Large intestine (tissue), 3 donors: ENCODE measurements at regions not wholly inside any gene's neighbourhood (a gene's known extent, or its start where the extent isn't known, plus 50 kb on each side); places are given as distances from the start of the nearest gene placed in this dataset.
"Not testable (repeated sequence)": the region's sequence is repeated elsewhere in the genome, so short reads cannot be mapped to it uniquely, and the experiment has no call there.

Experiments
- DNase-seq, 2 donors: peaks; one replicate each; pipeline versions ENCODE4 v3.0.0 to v3.0.0-alpha.2; 2013
- H3K27ac ChIP-seq: one replicate; pipeline ENCODE4 v1.5.1; 2013; ENCODE audit warnings: low read length
- H3K27me3 ChIP-seq: 2 replicates; pipeline ENCODE4 v1.6.1; 2013; ENCODE audit warnings: low read length; ENCODE audit not compliant: control insufficient read depth, insufficient read depth
- H3K36me3 ChIP-seq: 2 replicates; pipeline ENCODE4 v1.6.1; 2013; ENCODE audit warnings: low read length; ENCODE audit not compliant: control insufficient read depth, insufficient read depth
- H3K4me1 ChIP-seq: one replicate; pipeline ENCODE4 v1.6.1; 2013; ENCODE audit warnings: low read length; ENCODE audit not compliant: control insufficient read depth, insufficient read depth
- H3K4me3 ChIP-seq: one replicate; pipeline ENCODE4 v1.5.1; 2013; ENCODE audit warnings: low read length
- H3K9me3 ChIP-seq: one replicate; pipeline ENCODE4 v1.6.1; 2013; ENCODE audit warnings: mild to moderate bottlenecking, low read depth, low read length, moderate library complexity; ENCODE audit not compliant: control insufficient read depth
- WGBS: methylation state at CpG from one replicate; pipeline ENCODE4 v1.1.5; 2013; ENCODE audit warnings: low lambda C conversion rate; ENCODE audit not compliant: insufficient coverage; 5-methylcytosine and 5-hydroxymethylcytosine counted together

DNA sequence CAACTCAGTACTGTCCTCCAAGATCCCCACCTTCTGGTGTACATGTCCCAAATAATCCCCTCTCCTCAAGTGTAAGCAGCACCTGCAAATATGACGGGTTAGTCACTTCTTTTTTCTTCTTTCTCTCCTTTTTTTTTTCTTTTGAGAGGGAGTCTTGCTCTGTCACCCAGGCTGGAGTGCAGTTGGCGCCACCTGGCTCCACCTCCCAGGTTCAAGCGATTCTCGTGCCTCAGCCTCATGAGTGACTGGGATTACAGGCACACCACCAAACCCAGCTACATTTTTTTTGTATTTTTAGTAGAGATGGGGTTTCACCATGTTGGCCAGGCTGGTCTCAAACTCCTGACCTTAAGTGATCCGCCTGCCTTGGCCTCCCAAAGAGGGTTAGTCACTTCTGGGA lies 123.8 kb upstream of the PALS2 start:
- not testable (repeated sequence) for H3K4me1 ChIP-seq, H3K27ac ChIP-seq, H3K4me3 ChIP-seq, H3K9me3 ChIP-seq, H3K36me3 ChIP-seq, DNase-seq, H3K27me3 ChIP-seq
- 100% methylated on average over 1 of the region's 5 CpGs for WGBS

DNA sequence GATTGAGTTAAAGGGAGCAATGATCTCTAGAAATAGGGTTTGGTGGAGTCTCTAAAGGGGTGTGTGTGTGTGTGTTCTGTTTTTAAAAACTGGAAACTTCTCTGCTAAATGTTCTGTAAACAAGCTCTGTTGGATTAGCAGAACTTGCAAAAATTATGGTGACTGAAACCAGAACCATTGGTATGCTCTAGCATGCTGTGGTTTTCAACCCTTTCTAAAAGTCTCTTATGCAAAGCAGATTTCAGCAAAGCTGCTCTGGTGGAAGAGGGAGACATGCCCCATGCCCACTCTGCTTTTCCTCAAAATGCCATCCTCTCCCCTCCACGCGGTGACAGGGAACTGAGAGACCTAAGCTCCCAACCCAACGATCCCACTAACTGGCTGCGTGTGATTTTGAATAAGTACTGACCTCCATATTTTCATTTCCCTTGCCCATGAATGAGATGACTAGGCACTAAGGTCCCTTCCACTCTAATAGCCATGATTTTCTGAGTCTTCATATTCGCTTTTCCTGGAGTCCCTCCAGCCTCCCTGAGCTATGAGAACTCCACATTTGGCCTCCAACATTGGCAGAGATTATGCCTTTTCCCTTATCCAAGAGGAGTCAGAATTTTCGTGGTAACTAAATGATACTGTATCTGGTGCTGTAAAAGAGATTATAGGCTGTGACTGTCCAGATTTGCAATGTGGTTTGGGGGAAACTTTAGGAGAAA lies 117.3 kb upstream of the PALS2 start:
- 83% methylated on average over 1 of the region's 6 CpGs for WGBS

DNA sequence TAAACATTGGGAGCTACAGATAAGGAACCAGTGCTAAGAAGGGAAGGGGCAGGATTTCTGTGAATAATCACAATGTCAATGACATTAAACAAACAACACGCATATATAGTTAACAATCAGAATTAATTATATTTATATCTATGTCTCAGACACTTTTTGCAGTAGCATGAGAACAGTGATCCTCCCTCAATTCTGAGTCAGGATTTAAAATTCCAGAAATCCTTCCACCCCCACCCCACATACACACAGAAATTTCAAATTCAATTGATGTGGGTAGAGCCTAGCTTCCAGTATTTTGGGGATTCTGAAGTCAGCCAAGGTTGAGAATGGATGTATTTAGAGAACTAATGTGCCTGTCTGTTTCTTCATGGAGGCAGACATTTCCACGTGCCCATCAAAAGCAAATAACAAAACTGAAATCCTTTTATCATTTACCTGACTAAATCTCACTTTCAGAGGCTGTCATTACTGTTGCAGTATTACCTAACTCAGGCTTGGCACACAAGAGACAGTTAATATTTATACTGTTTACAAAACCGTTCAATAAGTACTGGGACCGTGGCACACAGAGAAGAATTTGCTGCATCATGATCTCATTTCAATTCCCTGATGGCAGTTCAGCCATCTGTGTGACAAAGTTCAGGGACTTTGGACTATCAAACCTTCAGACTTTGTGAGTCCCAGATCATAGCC lies 116.6 kb upstream of the PALS2 start:
- no peaks in the 10 kb centered on the region for H3K27me3 ChIP-seq
- H3K36me3 ChIP-seq: no peaks in the 10 kb centered on the region
- peak; percentile 76 to 85 for DNase-seq
- peaks cover 11% of the 10 kb centered on the region for H3K4me1 ChIP-seq
- WGBS: no CpG with 5 or more reads among the region's 4 CpGs
- no peaks in the 10 kb centered on the region for H3K9me3 ChIP-seq
- H3K4me3 ChIP-seq: no peak overlapping the region
- no peak overlapping the region for H3K27ac ChIP-seq

More for the DNA sequence above, 117.3 kb upstream of the PALS2 start:
- no peaks in the 10 kb centered on the region for H3K36me3 ChIP-seq
- no peaks in the 10 kb centered on the region for H3K9me3 ChIP-seq
- no peak overlapping the region for H3K27ac ChIP-seq
- H3K27me3 ChIP-seq: no peaks in the 10 kb centered on the region
- H3K4me3 ChIP-seq: no peak overlapping the region
- H3K4me1 ChIP-seq: peaks cover 11% of the 10 kb centered on the region
- DNase-seq: no peak

DNA sequence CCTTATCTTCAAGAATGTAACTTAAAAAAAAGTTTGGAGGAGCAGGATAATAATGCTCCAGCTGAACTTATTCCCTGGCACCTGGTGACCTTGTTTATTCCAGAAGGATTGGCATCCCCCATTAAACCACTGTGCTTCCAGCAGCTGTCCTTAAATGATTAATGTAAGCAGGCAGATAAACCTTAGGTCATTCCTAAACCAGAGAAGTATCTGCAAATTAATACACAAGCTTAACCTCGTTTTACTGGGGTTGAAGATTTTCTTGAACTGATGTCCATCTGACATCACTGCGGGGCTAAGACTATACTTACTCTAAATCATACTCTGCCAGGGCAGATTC lies 116.1 kb upstream of the PALS2 start:
- no CpG with 5 or more reads among the region's 2 CpGs for WGBS
- Histone ChIP-seq H3K27me3 (no peaks in the 10 kb centered on the region), H3K36me3 (no peaks in the 10 kb centered on the region), H3K4me3 (no peak overlapping the region), H3K4me1 (peaks cover 11% of the 10 kb centered on the region), H3K27ac (no peak overlapping the region), H3K9me3 (no peaks in the 10 kb centered on the region)
- no peak for DNase-seq

DNA sequence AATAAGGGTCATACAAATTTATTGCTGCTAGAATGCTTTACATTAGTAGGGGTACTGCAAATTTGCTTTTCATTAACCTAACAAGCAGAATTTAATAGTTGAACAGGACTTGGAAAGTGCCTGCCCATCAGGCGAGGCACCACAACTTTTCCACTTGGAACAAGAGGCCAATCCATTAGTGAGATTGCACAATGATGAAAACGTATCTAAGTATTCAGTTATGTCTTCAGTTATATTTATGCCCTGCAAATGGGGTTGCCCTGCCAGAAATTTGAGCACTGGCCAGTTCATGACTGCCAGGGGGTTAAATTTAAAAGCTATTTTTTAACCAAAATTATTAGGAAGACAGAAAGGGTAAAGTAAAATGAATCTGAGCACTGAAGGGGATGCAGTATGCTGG lies 111.1 kb upstream of the PALS2 start:
- no peak overlapping the region for H3K4me3 ChIP-seq
- no peaks in the 10 kb centered on the region for H3K9me3 ChIP-seq
- no peaks in the 10 kb centered on the region for H3K27me3 ChIP-seq
- H3K27ac ChIP-seq: no peak overlapping the region
- DNase-seq: no peak
- WGBS: no CpG with 5 or more reads among the region's 2 CpGs
- peaks cover 26% of the 10 kb centered on the region for H3K4me1 ChIP-seq
- H3K36me3 ChIP-seq: no peaks in the 10 kb centered on the region

DNA sequence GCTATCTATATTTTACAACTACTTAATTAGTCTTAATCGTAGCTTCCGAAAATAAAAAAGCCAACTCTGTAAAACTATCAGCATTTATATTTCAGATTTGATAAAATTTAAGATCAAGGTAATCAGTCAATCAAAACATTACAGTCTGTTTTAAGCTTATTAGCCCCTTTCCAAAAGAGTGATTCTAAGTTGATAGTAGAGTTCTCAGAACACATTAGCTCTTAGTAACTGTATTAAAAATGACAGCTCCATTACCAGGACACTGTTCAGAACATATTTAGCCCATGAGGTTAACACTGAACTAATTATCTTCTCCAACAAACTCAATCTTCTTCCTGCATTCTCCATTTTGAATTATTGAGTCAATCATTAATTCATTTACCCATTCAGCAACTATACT lies 110.3 kb upstream of the PALS2 start:
- DNase-seq: no peak
- no peak overlapping the region for H3K27ac ChIP-seq
- H3K9me3 ChIP-seq: no peaks in the 10 kb centered on the region
- H3K27me3 ChIP-seq: no peaks in the 10 kb centered on the region
- WGBS: 100% methylated on average over 2 of the region's 2 CpGs
- peaks cover 26% of the 10 kb centered on the region for H3K4me1 ChIP-seq
- H3K36me3 ChIP-seq: no peaks in the 10 kb centered on the region
- no peak overlapping the region for H3K4me3 ChIP-seq

DNA sequence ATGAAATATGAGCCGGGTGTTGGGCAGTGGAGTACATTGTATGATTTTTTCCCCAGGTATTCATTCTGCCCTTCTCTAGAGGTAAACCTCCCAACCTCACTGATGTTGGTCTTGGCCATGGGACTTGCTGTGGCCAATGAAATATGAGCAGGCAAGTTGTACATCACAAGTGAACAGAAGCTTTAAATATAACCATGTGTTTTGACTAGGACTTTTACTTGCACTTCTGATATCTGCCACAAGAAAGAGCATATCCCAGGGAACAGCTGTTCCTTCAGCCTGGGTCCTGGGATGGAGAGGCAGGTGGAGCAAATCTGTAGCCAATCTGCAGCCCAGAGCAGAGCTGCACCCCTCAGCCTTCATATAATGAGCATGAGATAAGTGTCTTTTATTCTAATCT lies 109.8 kb upstream of the PALS2 start:
- Histone ChIP-seq H3K4me1 (peaks cover 26% of the 10 kb centered on the region), H3K4me3 (no peak overlapping the region), H3K27ac (no peak overlapping the region), H3K9me3 (no peaks in the 10 kb centered on the region), H3K36me3 (no peaks in the 10 kb centered on the region), H3K27me3 (no peaks in the 10 kb centered on the region)
- no CpG with 5 or more reads among the region's 1 CpG for WGBS
- no peak for DNase-seq

DNA sequence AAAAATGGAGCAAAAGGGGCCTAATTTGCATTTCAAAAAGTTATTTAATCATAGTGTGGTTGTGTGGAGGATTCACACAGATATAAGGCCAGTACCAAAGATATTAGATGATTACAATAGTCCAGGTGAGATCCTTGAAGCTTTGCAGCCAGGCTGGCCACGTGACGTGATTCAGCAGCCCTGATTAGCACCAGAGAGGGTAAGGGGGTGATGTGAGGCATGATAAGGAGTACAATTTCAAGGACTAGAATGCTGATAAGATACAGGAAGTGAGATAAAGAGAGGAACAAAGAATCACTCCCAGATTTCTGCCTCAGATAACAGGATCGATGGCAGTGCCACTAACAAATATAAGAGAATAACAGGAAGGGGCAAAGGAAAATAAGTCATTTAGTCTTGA lies 108.4 kb upstream of the PALS2 start:
- no peak for DNase-seq
- H3K4me1 ChIP-seq: peaks cover 26% of the 10 kb centered on the region
- H3K4me3 ChIP-seq: no peak overlapping the region
- 14% methylated on average over 1 of the region's 3 CpGs for WGBS
- H3K27ac ChIP-seq: no peak overlapping the region
- no peaks in the 10 kb centered on the region for H3K36me3 ChIP-seq
- no peaks in the 10 kb centered on the region for H3K27me3 ChIP-seq
- H3K9me3 ChIP-seq: no peaks in the 10 kb centered on the region

DNA sequence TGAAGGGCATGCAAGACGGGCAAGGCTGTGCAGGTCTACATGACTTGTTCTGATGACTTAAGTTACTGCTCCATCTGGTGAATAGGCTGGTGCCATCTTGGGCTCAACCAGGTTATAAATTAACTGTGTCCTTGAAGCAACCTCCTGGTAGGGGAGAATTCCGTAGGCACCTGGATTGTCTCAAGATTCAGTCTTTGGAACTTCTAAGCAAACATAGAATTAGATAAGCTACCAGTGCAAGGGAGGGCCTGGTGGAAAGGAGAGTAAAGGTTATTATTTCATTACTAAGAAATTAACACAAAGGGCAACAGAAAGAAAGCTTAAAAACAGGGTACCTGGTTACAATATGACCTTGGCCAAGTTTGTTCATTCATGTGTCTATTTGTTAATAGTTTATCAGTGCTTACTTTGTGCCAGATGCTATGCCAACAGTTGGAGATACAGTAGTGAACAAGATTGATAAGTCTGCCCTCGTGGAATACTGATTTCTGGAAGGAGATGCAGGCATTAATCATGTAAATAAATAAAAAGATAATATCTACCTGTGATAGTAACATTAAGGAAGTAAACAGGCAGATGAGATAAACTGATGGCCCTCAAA lies 107.0 kb upstream of the PALS2 start:
- Histone ChIP-seq H3K4me3 (no peak overlapping the region), H3K36me3 (no peaks in the 10 kb centered on the region), H3K4me1 (peaks cover 26% of the 10 kb centered on the region), H3K9me3 (no peaks in the 10 kb centered on the region), H3K27ac (peak overlapping the region; percentile 48), H3K27me3 (no peaks in the 10 kb centered on the region)
- DNase-seq: peak; percentile 61 to 79
- WGBS: 40% methylated on average over 1 of the region's 3 CpGs

DNA sequence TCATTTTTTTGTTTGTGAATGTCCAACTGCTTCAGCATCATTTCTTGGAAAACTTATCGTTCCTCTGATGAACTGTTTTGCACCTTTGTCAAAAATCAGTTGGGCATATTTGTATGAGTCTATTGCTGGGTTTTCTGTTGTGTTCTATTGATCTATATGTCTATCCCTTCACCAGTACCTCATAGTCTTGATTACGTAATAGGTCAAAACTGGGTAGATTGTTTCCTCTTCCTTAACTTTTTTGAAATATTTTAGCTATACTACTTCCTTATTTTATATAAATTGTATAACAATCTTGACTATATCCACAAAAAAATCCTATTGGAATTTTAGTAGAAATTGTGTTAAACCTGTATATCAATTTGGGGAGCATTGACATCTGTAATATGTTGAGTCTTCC lies 104.1 kb upstream of the PALS2 start:
- DNase-seq: no peak
- Histone ChIP-seq H3K9me3 (no peaks in the 10 kb centered on the region), H3K27ac (no peak overlapping the region), H3K4me3 (no peak overlapping the region), H3K36me3 (no peaks in the 10 kb centered on the region), H3K27me3 (no peaks in the 10 kb centered on the region), H3K4me1 (peaks cover 26% of the 10 kb centered on the region)
- 100% methylated on average over 1 of the region's 2 CpGs for WGBS
